Left lobe of liver (tissue), 2 donors: ENCODE measurements at regions not wholly inside any gene's neighbourhood (a gene's known extent, or its start where the extent isn't known, plus 50 kb on each side); places are given as distances from the start of the nearest gene placed in this dataset.
"Not testable (repeated sequence)": the region's sequence is repeated elsewhere in the genome, so short reads cannot be mapped to it uniquely, and the experiment has no call there.

ENCODE experiments used
- ATAC-seq: fragments of 200-7000 bp; cut with Tn5 transposase; one replicate; pipeline ENCODE4 v1.9.1; 2020; ENCODE audit warnings: mild to moderate bottlenecking, moderate library complexity
- DNase-seq: peaks from one replicate; pipeline ENCODE4 v3.0.0-alpha.2; 2020; ENCODE audit warnings: low spot score
- donor health status: DM: no; HTN: no; CAD: no; lungs with moderate emphysema.
- donor health status: DM: no; HTN: yes; CAD: no.

- no peak for ATAC-seq
- DNase-seq = no peak
Observed at GRCh38 chr4:79666875-79667274, 258.8 kb upstream of the GK2 start.

- no peak for DNase-seq
- no peak for ATAC-seq
Observed at GRCh38 chr4:79666112-79666511, 258.1 kb upstream of the GK2 start.

- ATAC-seq = no peak
- DNase-seq = no peak
Observed at GRCh38 chr4:79663865-79664264, 255.8 kb upstream of the GK2 start.

- no peak for ATAC-seq
- no peak for DNase-seq
Observed at GRCh38 chr4:79663141-79663540, 255.1 kb upstream of the GK2 start.

- no peak for DNase-seq
- no peak for ATAC-seq
Observed at GRCh38 chr4:79662651-79663050, 254.6 kb upstream of the GK2 start.

GRCh38 chr4:79661196-79661595 lies 253.2 kb upstream of the GK2 start:
- DNase-seq (no peak), ATAC-seq (no peak)

- DNase-seq = not testable (repeated sequence)
Observed at GRCh38 chr4:79659308-79659870, 251.4 kb upstream of the GK2 start.

GRCh38 chr4:79657379-79657778 lies 249.4 kb upstream of the GK2 start:
- no peak for DNase-seq
- no peak for ATAC-seq

More at GRCh38 chr4:79659308-79659870, 251.4 kb upstream of the GK2 start:
- ATAC-seq = not testable (repeated sequence)

GRCh38 chr4:79653871-79654270 lies 245.8 kb upstream of the GK2 start:
- no peak for DNase-seq
- ATAC-seq = no peak

- DNase-seq = no peak
Observed at GRCh38 chr4:79652738-79653137, 244.7 kb upstream of the GK2 start.

GRCh38 chr4:79652232-79652631 lies 244.2 kb upstream of the GK2 start:
- ATAC-seq (no peak), DNase-seq (no peak)

More at GRCh38 chr4:79652738-79653137, 244.7 kb upstream of the GK2 start:
- no peak for ATAC-seq

GRCh38 chr4:79651456-79651855 lies 243.4 kb upstream of the GK2 start:
- no peak for DNase-seq
- no peak for ATAC-seq

- DNase-seq = no peak
- ATAC-seq = no peak
Observed at GRCh38 chr4:79650794-79651431, 242.9 kb upstream of the GK2 start.

- DNase-seq (no peak), ATAC-seq (no peak)
Observed at GRCh38 chr4:79650217-79650616, 242.2 kb upstream of the GK2 start.

- no peak for ATAC-seq
- no peak for DNase-seq
Observed at GRCh38 chr4:79645942-79646341, 237.9 kb upstream of the GK2 start.

GRCh38 chr4:79638735-79639134 lies 230.7 kb upstream of the GK2 start:
- ATAC-seq = no peak
- no peak for DNase-seq

GRCh38 chr4:79636991-79637390 lies 229.0 kb upstream of the GK2 start:
- DNase-seq = no peak
- ATAC-seq = no peak

GRCh38 chr4:79634111-79634510 lies 226.1 kb upstream of the GK2 start:
- ATAC-seq (no peak), DNase-seq (no peak)

- DNase-seq (no peak), ATAC-seq (no peak)
Observed at GRCh38 chr4:79632114-79632513, 224.1 kb upstream of the GK2 start.

- no peak for ATAC-seq
- DNase-seq = no peak
Observed at GRCh38 chr4:79626611-79627010, 218.6 kb upstream of the GK2 start.

- ATAC-seq (no peak), DNase-seq (no peak)
Observed at GRCh38 chr4:79626101-79626500, 218.1 kb upstream of the GK2 start.

GRCh38 chr4:79625361-79625760 lies 217.3 kb upstream of the GK2 start:
- DNase-seq (no peak), ATAC-seq (no peak)
